Pons (tissue), 1 donor: ENCODE measurements at regions not wholly inside any gene's neighbourhood (a gene's known extent, or its start where the extent isn't known, plus 50 kb on each side); places are given as distances from the start of the nearest gene placed in this dataset.
"Not testable (repeated sequence)": the region's sequence is repeated elsewhere in the genome, so short reads cannot be mapped to it uniquely, and the experiment has no call there.

Experiments
- DNase-seq: peaks from one replicate; pipeline ENCODE4 v3.0.0-alpha.2; 2016; ENCODE audit warnings: low spot score

- no peak for DNase-seq
Observed at GRCh38 chr10:8688881-8689280, 634.4 kb downstream of the GATA3 start.

- DNase-seq: no peak
Observed at GRCh38 chr10:8691498-8692017, 637.1 kb downstream of the GATA3 start.

GRCh38 chr10:8693635-8694034, 639.1 kb downstream of the GATA3 start:
- not testable (repeated sequence) for DNase-seq

- no peak for DNase-seq
Observed at GRCh38 chr10:8696746-8697145, 642.3 kb downstream of the GATA3 start.

GRCh38 chr10:8700689-8701088, 646.2 kb downstream of the GATA3 start:
- no peak for DNase-seq

- no peak for DNase-seq
Observed at GRCh38 chr10:8702181-8702580, 647.7 kb downstream of the GATA3 start.

- no peak for DNase-seq
Observed at GRCh38 chr10:8705415-8705814, 650.9 kb downstream of the GATA3 start.

GRCh38 chr10:8712656-8713055, 658.2 kb downstream of the GATA3 start:
- DNase-seq: no peak

- DNase-seq: no peak
Observed at GRCh38 chr10:8719971-8720370, 665.5 kb downstream of the GATA3 start.

GRCh38 chr10:8721650-8722049, 667.2 kb downstream of the GATA3 start:
- DNase-seq: no peak

GRCh38 chr10:8722835-8723234, 668.3 kb downstream of the GATA3 start:
- DNase-seq: no peak

- no peak for DNase-seq
Observed at GRCh38 chr10:8725343-8725742, 670.9 kb downstream of the GATA3 start.

GRCh38 chr10:8726084-8726778, 671.7 kb downstream of the GATA3 start:
- no peak for DNase-seq

- no peak for DNase-seq
Observed at GRCh38 chr10:8726779-8727084, 672.2 kb downstream of the GATA3 start.

GRCh38 chr10:8731121-8732095, 676.9 kb downstream of the GATA3 start:
- DNase-seq: no peak

GRCh38 chr10:8738987-8739386, 684.5 kb downstream of the GATA3 start:
- no peak for DNase-seq

GRCh38 chr10:8752146-8752843, 697.8 kb downstream of the GATA3 start:
- DNase-seq: no peak

GRCh38 chr10:8758029-8758428, 703.5 kb downstream of the GATA3 start:
- no peak for DNase-seq

- no peak for DNase-seq
Observed at GRCh38 chr10:8766899-8767298, 712.4 kb downstream of the GATA3 start.

- DNase-seq: no peak
Observed at GRCh38 chr10:8767591-8767990, 713.1 kb downstream of the GATA3 start.

- no peak for DNase-seq
Observed at GRCh38 chr10:8768341-8768740, 713.9 kb downstream of the GATA3 start.

- no peak for DNase-seq
Observed at GRCh38 chr10:8768852-8769251, 714.4 kb downstream of the GATA3 start.
